Upper lobe of left lung (tissue), 6 donors: ENCODE measurements at regions not wholly inside any gene's neighbourhood (a gene's known extent, or its start where the extent isn't known, plus 50 kb on each side); places are given as distances from the start of the nearest gene placed in this dataset.

ENCODE experiments used
- ATAC-seq, 2 donors: fragments of 200-7000 bp; cut with Tn5 transposase; one replicate each; pipeline ENCODE4 v1.9.1; 2022; ENCODE audit warnings: mild to moderate bottlenecking in 2 of 2, moderate library complexity in 2 of 2; ENCODE audit not compliant: low FRiP score in 2 of 2
- DNase-seq, 2 donors: peaks; one replicate each; pipeline ENCODE4 v3.0.0-alpha.2; 2019 to 2020
- H3K27ac ChIP-seq, 4 donors: fragments of 200-600 bp; sonication (generic); one replicate each; pipeline ENCODE4 v1.5.1; 2016 to 2019
- H3K27me3 ChIP-seq, 4 donors: fragments of 200-600 bp; sonication (generic); one replicate each; pipeline ENCODE4 v1.5.1; 2017 to 2019
- H3K36me3 ChIP-seq, 4 donors: fragments of 200-600 bp; sonication (generic); one replicate each; pipeline ENCODE4 v1.5.1; 2016 to 2019
- H3K4me1 ChIP-seq, 4 donors: fragments of 200-600 bp; sonication (generic); one replicate each; pipeline ENCODE4 v1.5.1; 2018 to 2019
- H3K4me3 ChIP-seq, 4 donors: fragments of 200-600 bp; sonication (generic); one replicate each; pipeline ENCODE4 v1.5.1; 2017 to 2019; ENCODE audit warnings: mild to moderate bottlenecking in 2 of 4, moderate library complexity in 1 of 4
- H3K9me3 ChIP-seq, 4 donors: fragments of 200-600 bp; sonication (generic); one replicate each; pipeline ENCODE4 v1.5.1; 2018 to 2019
- EP300 ChIP-seq, 4 donors: sonication (generic); formaldehyde crosslinking; IDR thresholded peaks; one replicate each; pipeline ENCODE4 v1.5.1; 2017; ENCODE audit warnings: antibody characterized with exemption in 4 of 4, control low read depth in 2 of 4
- POLR2A ChIP-seq, 4 donors: fragments of 450-650 bp; IDR thresholded peaks; one replicate each; pipeline ENCODE4 v1.5.1; 2016 to 2017; ENCODE audit warnings: antibody characterized with exemption in 4 of 4, mild to moderate bottlenecking in 2 of 4
- POLR2AphosphoS5 ChIP-seq, 2 donors: sonication (generic); formaldehyde crosslinking; IDR thresholded peaks; one replicate each; pipeline ENCODE4 v1.5.1; 2017; ENCODE audit warnings: antibody characterized with exemption in 2 of 2
- WGBS, 2 donors: methylation state at CpG; one replicate each; pipeline ENCODE4 v1.1.5; 2017 to 2018; 5-methylcytosine and 5-hydroxymethylcytosine counted together
- TF ChIP-seq, protein P1 (sequence below), 6 experiments: fragments of 450-650 bp in 4 of 6; fragments of 200-600 bp in 2 of 6; sonication (generic) in 2 of 6; IDR thresholded peaks; one replicate each; pipeline ENCODE4 v1.5.1; 2016 to 2019; ENCODE audit warnings: antibody characterized with exemption in 6 of 6
- donor health status: DM: no; HTN: no; CAD: no; lungs with moderate emphysema.
- donor health status: DM: no; HTN: yes; CAD: no; lungs with severe emphysema.

DNA sequence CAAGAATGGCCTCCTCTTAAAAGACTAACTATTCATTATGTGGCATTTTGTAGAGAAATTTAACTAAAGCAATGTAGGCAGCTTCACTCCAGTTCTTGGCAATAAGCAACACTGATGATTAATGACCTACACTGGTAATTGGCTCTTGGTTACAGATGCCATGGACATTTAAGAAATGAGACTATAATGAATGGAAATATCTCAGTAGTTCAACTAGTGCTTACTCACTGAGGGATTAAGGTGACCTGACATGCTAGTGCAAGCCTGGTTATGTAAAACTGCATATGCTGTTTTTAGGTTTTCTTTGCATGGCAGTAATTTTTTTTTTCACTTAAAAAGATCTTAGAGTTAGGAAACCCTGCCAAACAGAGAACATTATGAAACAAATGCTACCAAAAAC, 152.7 kb upstream of the AADAT start:
- Histone ChIP-seq H3K4me1 (no peaks in the 10 kb centered on the region), H3K36me3 (no peaks in the 10 kb centered on the region)
- ATAC-seq = no peak

DNA sequence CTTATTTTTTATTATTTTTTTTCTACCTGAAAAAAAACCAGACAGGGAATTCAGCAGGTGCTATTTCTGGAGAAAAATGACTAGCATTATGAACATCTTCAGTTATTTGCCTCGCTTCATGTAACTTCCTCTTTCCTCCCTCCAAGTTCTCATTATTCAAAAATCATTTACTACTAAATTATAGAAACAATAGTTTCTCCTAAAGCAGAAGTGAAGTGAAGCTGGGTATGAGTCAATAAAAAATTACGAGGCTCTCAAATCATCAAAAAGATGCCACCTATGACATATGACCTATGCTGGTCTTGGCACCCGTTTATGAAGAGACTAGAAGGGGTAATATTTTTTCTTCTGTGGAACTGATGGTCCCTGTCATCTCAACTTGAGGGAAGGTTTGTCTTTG, 145.0 kb upstream of the AADAT start:
- WGBS, 2 donors = 52 to 61% methylated on average over 3 of the region's 3 CpGs
- Histone ChIP-seq H3K36me3 (no peaks in the 10 kb centered on the region), H3K27ac (no peak overlapping the region), H3K4me3 (no peak overlapping the region), H3K27me3 (no peaks in the 10 kb centered on the region), H3K4me1 (no peaks in the 10 kb centered on the region), H3K9me3 (no peaks in the 10 kb centered on the region)
- ATAC-seq = no peak
- no peak for DNase-seq
- TF ChIP-seq, protein P1, sequence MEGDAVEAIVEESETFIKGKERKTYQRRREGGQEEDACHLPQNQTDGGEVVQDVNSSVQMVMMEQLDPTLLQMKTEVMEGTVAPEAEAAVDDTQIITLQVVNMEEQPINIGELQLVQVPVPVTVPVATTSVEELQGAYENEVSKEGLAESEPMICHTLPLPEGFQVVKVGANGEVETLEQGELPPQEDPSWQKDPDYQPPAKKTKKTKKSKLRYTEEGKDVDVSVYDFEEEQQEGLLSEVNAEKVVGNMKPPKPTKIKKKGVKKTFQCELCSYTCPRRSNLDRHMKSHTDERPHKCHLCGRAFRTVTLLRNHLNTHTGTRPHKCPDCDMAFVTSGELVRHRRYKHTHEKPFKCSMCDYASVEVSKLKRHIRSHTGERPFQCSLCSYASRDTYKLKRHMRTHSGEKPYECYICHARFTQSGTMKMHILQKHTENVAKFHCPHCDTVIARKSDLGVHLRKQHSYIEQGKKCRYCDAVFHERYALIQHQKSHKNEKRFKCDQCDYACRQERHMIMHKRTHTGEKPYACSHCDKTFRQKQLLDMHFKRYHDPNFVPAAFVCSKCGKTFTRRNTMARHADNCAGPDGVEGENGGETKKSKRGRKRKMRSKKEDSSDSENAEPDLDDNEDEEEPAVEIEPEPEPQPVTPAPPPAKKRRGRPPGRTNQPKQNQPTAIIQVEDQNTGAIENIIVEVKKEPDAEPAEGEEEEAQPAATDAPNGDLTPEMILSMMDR (IDR thresholded peaks at IDR 0.05) = no peak
- no peak for TF ChIP-seq EP300 (IDR thresholded peaks at IDR 0.05)
- TF ChIP-seq POLR2AphosphoS5 (IDR thresholded peaks at IDR 0.05) = no peak
- no peak for TF ChIP-seq POLR2A (IDR thresholded peaks at IDR 0.05)

More for the DNA sequence above, 152.7 kb upstream of the AADAT start:
- Histone ChIP-seq H3K4me3 (no peak overlapping the region), H3K9me3 (no peaks in the 10 kb centered on the region), H3K27ac (no peak overlapping the region), H3K27me3 (no peaks in the 10 kb centered on the region)
- no peak for TF ChIP-seq EP300 (IDR thresholded peaks at IDR 0.05)
- DNase-seq = no peak

DNA sequence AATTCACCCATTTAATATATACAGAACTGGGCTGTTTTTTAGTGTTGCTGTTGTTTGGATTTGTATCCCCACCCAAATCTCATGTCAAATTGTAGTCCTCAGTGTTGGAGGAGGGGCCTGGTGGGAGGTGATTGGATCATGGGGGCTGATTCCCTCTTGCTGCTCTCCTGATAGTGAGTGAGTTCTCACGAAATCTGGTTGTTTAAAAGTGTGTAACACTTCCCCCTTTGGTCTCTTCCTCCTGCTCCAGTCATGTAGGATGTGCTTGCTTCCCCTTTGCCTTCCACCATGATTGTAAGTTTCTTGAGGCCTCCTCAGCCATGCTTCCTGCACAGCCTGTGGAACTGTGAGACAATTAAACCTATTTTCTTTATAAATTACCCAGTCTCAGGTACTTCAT, 141.6 kb upstream of the AADAT start:
- H3K4me1 ChIP-seq = no peaks in the 10 kb centered on the region
- H3K36me3 ChIP-seq = no peaks in the 10 kb centered on the region
- DNase-seq (no peak), ATAC-seq (no peak)
- 36 to 40% methylated on average over 1 of the region's 1 CpG for WGBS, 2 donors
- no peaks in the 10 kb centered on the region for H3K9me3 ChIP-seq
- TF ChIP-seq EP300 (IDR thresholded peaks at IDR 0.05) (no peak), POLR2AphosphoS5 (IDR thresholded peaks at IDR 0.05) (no peak), POLR2A (IDR thresholded peaks at IDR 0.05) (no peak)
- TF ChIP-seq, protein P1 (IDR thresholded peaks at IDR 0.05) = no peak
- H3K27ac ChIP-seq = no peak overlapping the region
- H3K4me3 ChIP-seq = no peak overlapping the region
- no peaks in the 10 kb centered on the region for H3K27me3 ChIP-seq

DNA sequence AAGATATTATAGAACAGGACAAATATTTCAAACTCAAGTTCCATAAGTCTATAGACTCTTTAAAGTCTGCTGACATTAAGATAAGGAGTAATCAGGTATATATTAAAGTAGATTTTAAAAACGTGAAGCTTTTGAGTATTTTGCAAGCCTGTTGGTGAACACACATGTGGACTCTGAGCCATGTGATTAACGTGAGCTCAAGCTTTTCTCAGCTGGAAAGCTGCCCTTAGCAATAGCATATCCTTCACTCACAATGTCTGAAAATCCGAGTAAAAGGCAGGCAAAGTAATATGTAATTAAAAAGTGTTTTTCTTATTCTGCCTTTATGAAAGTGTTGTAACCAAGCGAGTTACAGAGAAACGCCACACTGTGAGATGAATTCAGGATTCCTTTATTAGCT, 140.5 kb upstream of the AADAT start:
- ATAC-seq = no peak
- no peak for TF ChIP-seq POLR2A (IDR thresholded peaks at IDR 0.05)
- no peak for TF ChIP-seq POLR2AphosphoS5 (IDR thresholded peaks at IDR 0.05)
- TF ChIP-seq, protein P1 (IDR thresholded peaks at IDR 0.05) = no peak
- TF ChIP-seq EP300 (IDR thresholded peaks at IDR 0.05) = no peak
- no peaks in the 10 kb centered on the region for H3K36me3 ChIP-seq
- WGBS, 2 donors = 60 to 70% methylated on average over 5 of the region's 5 CpGs
- no peaks in the 10 kb centered on the region for H3K27me3 ChIP-seq
- no peaks in the 10 kb centered on the region for H3K4me1 ChIP-seq
- no peak for DNase-seq
- no peak overlapping the region for H3K27ac ChIP-seq
- H3K4me3 ChIP-seq = no peak overlapping the region
- H3K9me3 ChIP-seq = no peaks in the 10 kb centered on the region

DNA sequence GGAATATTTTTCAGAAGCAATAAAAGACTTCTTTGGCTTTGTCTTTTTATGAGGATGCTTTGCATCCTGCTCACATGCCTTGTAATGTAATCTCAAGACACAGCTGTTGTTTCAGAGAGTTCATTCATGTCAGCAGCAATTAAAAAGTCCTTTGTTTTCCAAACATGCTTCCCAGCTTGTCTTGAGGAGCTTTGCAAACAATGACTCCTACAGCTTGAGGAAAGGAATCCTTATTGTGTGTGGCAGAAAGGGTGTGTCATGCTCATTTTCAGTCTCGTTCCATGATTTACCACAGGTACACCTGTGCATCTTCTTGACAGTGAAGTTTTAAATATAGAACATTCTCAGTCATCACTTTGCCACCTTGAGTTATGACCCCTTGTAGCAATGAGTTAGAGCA, 139.2 kb upstream of the AADAT start:
- no peaks in the 10 kb centered on the region for H3K27me3 ChIP-seq
- 40 to 52% methylated on average over 1 of the region's 1 CpG for WGBS, 2 donors
- H3K27ac ChIP-seq = no peak overlapping the region
- no peak for DNase-seq
- TF ChIP-seq, protein P1 (IDR thresholded peaks at IDR 0.05) = no peak
- TF ChIP-seq EP300 (IDR thresholded peaks at IDR 0.05) (no peak), POLR2A (IDR thresholded peaks at IDR 0.05) (no peak), POLR2AphosphoS5 (IDR thresholded peaks at IDR 0.05) (no peak)
- H3K36me3 ChIP-seq = no peaks in the 10 kb centered on the region
- H3K4me3 ChIP-seq = no peak overlapping the region
- no peaks in the 10 kb centered on the region for H3K9me3 ChIP-seq
- ATAC-seq = no peak
- no peaks in the 10 kb centered on the region for H3K4me1 ChIP-seq
